NT2/D1 (cell line): ENCODE measurements at regions not wholly inside any gene's neighbourhood (a gene's known extent, or its start where the extent isn't known, plus 50 kb on each side); places are given as distances from the start of the nearest gene placed in this dataset.

ENCODE experiments used
- DNase-seq: peaks from one replicate; pipeline ENCODE4 v3.0.0-alpha.2; 2011; ENCODE audit warnings: low read depth, low spot score
- H3K27me3 ChIP-seq: 2 replicates; pipeline ENCODE4 v1.6.0; 2011; ENCODE audit warnings: mild to moderate bottlenecking; ENCODE audit not compliant: insufficient read length, insufficient read depth
- H3K36me3 ChIP-seq: 2 replicates; pipeline ENCODE4 v1.6.1; 2011; ENCODE audit warnings: mild to moderate bottlenecking, low read length, mixed read lengths; ENCODE audit not compliant: insufficient read depth, insufficient read length
- H3K4me1 ChIP-seq: 2 replicates; pipeline ENCODE4 v1.5.1; 2011; ENCODE audit not compliant: insufficient read depth, insufficient read length
- H3K4me3 ChIP-seq: 2 replicates; pipeline ENCODE4 v1.5.1; 2011; ENCODE audit warnings: low read depth; ENCODE audit not compliant: insufficient read length
- H3K9ac ChIP-seq: 2 replicates; pipeline ENCODE4 v1.6.0; 2011; ENCODE audit warnings: low read depth; ENCODE audit not compliant: insufficient read length
- H3K9me3 ChIP-seq: 2 replicates; pipeline ENCODE4 v1.5.1; 2011; ENCODE audit warnings: mild to moderate bottlenecking, low read length; ENCODE audit not compliant: insufficient read depth
- SUZ12 ChIP-seq: IDR thresholded peaks from 2 replicates; pipeline ENCODE4 v1.6.1; 2011; ENCODE audit not compliant: insufficient read length, insufficient read depth; ENCODE audit errors: extremely low read depth
- YY1 ChIP-seq: IDR thresholded peaks from 2 replicates; pipeline ENCODE4 v1.6.1; 2011; ENCODE audit not compliant: insufficient read length, insufficient read depth
- ZNF274 ChIP-seq: IDR thresholded peaks from 2 replicates; pipeline ENCODE4 v1.6.1; 2011; ENCODE audit warnings: mild to moderate bottlenecking, low read depth, low read length

DNA sequence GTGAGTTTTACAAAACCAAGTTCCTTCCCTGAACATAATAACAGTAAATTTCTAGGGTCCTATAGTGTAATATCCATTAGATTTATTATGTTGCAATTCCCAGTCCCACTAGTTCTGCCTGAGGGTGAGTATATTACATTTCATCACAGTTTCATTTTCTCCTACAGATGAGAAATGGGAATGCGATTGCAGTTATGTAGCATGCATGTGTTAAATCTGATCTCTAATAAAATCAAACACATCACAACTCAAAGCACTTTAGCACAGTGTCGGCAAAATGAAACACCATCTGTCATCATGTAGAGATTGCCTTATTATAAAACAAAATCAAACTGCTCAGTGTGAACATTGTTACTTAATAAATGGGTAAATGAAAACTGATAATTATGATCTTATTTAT lies 180.5 kb upstream of the TOX3 start:
- H3K4me3 ChIP-seq: no peak overlapping the region
- no peaks in the 10 kb centered on the region for H3K36me3 ChIP-seq
- H3K9ac ChIP-seq: no peak overlapping the region
- H3K4me1 ChIP-seq: no peaks in the 10 kb centered on the region
- no peaks in the 10 kb centered on the region for H3K27me3 ChIP-seq
- no peak for DNase-seq
- no peak for TF ChIP-seq YY1
- TF ChIP-seq SUZ12: no peak
- no peak for TF ChIP-seq ZNF274
- H3K9me3 ChIP-seq: peaks cover 47% of the 10 kb centered on the region

DNA sequence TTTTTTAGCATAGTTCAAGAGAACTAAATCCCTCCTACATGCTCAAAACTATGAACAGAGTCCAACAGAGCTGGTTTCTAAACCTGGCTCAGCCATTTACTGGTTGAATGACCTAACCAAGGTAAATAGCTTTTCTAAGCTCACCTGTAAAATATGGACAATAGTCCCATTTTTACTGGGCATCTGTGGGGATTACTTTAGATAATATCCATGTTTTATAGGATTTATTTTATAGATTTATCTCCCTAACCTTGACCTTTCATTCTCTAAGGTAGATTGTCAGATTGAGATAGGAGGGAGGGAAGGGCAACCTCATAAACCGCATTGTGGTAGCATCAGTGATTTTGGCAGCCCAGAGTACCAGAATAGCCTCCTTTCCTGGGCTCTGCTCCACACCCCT lies 178.5 kb upstream of the TOX3 start:
- no peak for DNase-seq
- Histone ChIP-seq H3K27me3 (no peaks in the 10 kb centered on the region), H3K9ac (no peak overlapping the region), H3K4me3 (no peak overlapping the region), H3K36me3 (no peaks in the 10 kb centered on the region), H3K9me3 (peaks cover 28% of the 10 kb centered on the region), H3K4me1 (no peaks in the 10 kb centered on the region)
- TF ChIP-seq YY1 (no peak), ZNF274 (no peak), SUZ12 (no peak)

DNA sequence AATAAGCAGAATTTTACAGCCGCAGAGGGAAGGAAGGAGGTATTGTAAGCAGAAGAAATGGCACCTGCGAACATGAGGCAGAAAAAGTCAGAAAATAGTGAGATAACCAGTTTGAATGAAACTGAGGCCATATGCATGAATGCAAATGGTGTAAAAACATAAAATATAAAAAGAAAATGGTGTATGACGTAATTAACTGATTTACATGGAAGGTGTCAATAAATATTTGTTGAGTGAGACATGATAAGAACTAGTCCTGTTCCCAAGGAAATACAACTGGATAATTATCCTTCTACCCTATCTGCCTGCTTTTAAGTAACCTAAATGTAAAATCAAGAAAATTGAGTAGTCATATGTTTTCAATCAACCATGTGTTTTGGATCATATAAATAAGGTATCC lies 178.1 kb upstream of the TOX3 start:
- peaks cover 23% of the 10 kb centered on the region for H3K9me3 ChIP-seq

GRCh38 chr16:52721331-52721730 lies 174.4 kb upstream of the TOX3 start:
- no peak for DNase-seq
- no peaks in the 10 kb centered on the region for H3K36me3 ChIP-seq
- no peaks in the 10 kb centered on the region for H3K4me1 ChIP-seq
- no peaks in the 10 kb centered on the region for H3K27me3 ChIP-seq
- no peak for TF ChIP-seq YY1
- no peaks in the 10 kb centered on the region for H3K9me3 ChIP-seq
- no peak overlapping the region for H3K9ac ChIP-seq
- H3K4me3 ChIP-seq: no peak overlapping the region

More for the DNA sequence above, 178.1 kb upstream of the TOX3 start:
- Histone ChIP-seq H3K9ac (no peak overlapping the region), H3K4me3 (no peak overlapping the region), H3K4me1 (no peaks in the 10 kb centered on the region), H3K36me3 (no peaks in the 10 kb centered on the region), H3K27me3 (no peaks in the 10 kb centered on the region)
- TF ChIP-seq YY1 (no peak), SUZ12 (no peak), ZNF274 (no peak)
- no peak for DNase-seq

DNA sequence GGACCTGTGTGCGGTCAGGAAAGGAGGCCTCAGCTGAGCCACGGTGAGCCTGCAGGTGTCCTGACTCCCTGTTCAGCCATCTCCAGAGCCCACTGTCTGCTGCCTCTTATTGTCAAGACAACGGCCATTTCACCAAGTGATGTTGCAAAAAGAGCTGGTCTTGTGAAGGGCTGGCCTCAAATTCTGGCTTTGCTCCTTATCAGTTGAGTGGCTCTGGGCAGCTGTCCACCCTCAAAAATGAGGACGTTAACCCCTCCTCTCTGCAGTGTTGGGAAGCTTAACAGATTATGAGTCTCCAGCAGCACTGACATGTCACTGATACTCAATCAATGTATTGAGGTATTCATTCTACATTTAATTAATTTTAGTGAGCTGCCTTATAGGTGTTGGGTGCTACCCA lies 171.1 kb upstream of the TOX3 start:
- no peaks in the 10 kb centered on the region for H3K9me3 ChIP-seq
- DNase-seq: no peak
- no peak for TF ChIP-seq YY1
- TF ChIP-seq SUZ12: no peak
- TF ChIP-seq ZNF274: no peak

GRCh38 chr16:52713740-52714139 lies 166.8 kb upstream of the TOX3 start:
- Histone ChIP-seq H3K9me3 (no peaks in the 10 kb centered on the region), H3K36me3 (no peaks in the 10 kb centered on the region), H3K27me3 (no peaks in the 10 kb centered on the region), H3K4me3 (no peak overlapping the region), H3K4me1 (no peaks in the 10 kb centered on the region), H3K9ac (no peak overlapping the region)
- DNase-seq: no peak
- no peak for TF ChIP-seq ZNF274
- no peak for TF ChIP-seq SUZ12
- no peak for TF ChIP-seq YY1

More for the DNA sequence above, 171.1 kb upstream of the TOX3 start:
- Histone ChIP-seq H3K4me1 (no peaks in the 10 kb centered on the region), H3K9ac (no peak overlapping the region), H3K27me3 (no peaks in the 10 kb centered on the region), H3K4me3 (no peak overlapping the region), H3K36me3 (no peaks in the 10 kb centered on the region)

DNA sequence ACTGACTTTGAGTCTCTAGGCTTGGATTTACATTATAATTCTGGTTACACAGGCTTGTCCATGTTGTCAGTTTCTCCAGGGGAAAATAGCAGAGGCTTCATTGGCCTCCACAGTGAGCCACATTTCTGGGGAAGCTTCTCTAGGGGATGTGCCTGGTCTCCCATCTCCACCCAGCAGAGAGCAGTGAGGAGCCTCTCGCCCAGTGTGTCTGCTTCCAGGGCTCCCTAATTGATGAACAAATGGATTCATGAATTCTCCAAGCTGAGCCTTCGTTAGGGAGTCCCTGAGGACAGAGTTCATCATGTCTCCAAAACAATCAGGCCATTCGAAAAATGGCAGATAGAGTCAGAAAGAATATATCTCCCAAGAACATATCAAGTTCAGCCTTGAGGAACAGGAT lies 162.4 kb upstream of the TOX3 start:
- TF ChIP-seq YY1 (no peak), SUZ12 (no peak), ZNF274 (no peak)
- H3K4me1 ChIP-seq: no peaks in the 10 kb centered on the region
- no peaks in the 10 kb centered on the region for H3K27me3 ChIP-seq
- no peak overlapping the region for H3K9ac ChIP-seq
- H3K4me3 ChIP-seq: no peak overlapping the region
- no peaks in the 10 kb centered on the region for H3K9me3 ChIP-seq
- peak; percentile 15 for DNase-seq
- no peaks in the 10 kb centered on the region for H3K36me3 ChIP-seq

DNA sequence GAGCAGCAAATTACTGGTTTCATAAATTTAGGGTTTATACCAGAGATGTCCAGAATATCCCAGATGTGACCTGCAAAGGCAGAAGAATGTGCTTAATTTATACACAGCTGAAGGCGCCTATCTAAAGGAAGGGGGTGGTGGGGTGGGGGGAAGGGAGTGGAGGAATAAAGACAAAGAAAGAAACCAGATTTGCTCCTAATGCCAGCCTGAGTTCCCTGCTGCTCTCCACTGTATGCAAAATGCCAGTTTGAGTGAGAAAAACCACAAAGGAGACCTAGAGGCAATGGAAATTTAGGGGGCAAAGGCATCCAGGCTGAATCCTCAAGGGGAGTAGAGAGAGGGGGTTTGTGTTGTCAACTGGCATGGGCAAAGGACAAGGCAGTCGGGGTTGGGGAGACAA lies 161.5 kb upstream of the TOX3 start:
- Histone ChIP-seq H3K36me3 (no peaks in the 10 kb centered on the region), H3K27me3 (no peaks in the 10 kb centered on the region), H3K9me3 (no peaks in the 10 kb centered on the region), H3K9ac (no peak overlapping the region), H3K4me3 (no peak overlapping the region), H3K4me1 (no peaks in the 10 kb centered on the region)
- no peak for TF ChIP-seq ZNF274
- DNase-seq: no peak
